ENCODE measurements at regions not wholly inside any gene's neighbourhood (a gene's known extent, or its start where the extent isn't known, plus 50 kb on each side); places are given as distances from the start of the nearest gene placed in this dataset.

DNA sequence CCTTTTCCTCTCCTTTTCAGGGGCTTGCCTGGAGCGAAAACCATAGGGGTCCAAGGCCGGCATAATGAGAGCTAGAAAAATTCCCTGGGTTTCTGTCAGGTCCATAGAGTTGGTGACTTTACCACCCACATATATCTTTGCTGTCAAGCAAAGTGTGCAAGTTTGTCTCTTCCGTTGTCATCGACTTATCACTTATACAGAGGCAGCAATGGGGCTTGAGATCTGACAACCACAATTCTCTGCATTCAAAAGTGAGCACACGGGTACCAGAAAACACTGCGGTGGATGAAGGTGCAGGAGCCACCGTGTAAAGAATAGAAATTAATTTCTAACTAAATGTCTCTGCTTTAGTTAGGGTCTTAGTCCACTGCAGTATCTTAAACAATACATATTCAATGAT is 162.3 kb downstream of the DAD1 start:
- no peak for TF ChIP-seq POLR2AphosphoS5 (IDR thresholded peaks at IDR 0.05; ENCODE audit: insufficient read depth in 1 of 2, low read depth in 1 of 2)
- TF ChIP-seq, protein P1, sequence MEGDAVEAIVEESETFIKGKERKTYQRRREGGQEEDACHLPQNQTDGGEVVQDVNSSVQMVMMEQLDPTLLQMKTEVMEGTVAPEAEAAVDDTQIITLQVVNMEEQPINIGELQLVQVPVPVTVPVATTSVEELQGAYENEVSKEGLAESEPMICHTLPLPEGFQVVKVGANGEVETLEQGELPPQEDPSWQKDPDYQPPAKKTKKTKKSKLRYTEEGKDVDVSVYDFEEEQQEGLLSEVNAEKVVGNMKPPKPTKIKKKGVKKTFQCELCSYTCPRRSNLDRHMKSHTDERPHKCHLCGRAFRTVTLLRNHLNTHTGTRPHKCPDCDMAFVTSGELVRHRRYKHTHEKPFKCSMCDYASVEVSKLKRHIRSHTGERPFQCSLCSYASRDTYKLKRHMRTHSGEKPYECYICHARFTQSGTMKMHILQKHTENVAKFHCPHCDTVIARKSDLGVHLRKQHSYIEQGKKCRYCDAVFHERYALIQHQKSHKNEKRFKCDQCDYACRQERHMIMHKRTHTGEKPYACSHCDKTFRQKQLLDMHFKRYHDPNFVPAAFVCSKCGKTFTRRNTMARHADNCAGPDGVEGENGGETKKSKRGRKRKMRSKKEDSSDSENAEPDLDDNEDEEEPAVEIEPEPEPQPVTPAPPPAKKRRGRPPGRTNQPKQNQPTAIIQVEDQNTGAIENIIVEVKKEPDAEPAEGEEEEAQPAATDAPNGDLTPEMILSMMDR (IDR thresholded peaks at IDR 0.05): no peak

Measured in vagina (tissue), 2 donors.